MG63 (cell line): ENCODE measurements at regions not wholly inside any gene's neighbourhood (a gene's known extent, or its start where the extent isn't known, plus 50 kb on each side); places are given as distances from the start of the nearest gene placed in this dataset.

Experiments
- DNase-seq: peaks from one replicate; pipeline ENCODE4 v3.0.0-alpha.2; 2020
- H3K27me3 ChIP-seq: fragments of 250-450 bp; sonication (Bioruptor Pico); 2 replicates; pipeline ENCODE4 v1.5.1; 2020; ENCODE audit warnings: mild to moderate bottlenecking, moderate library complexity
- H3K36me3 ChIP-seq: fragments of 250-450 bp; sonication (Bioruptor Pico); 2 replicates; pipeline ENCODE4 v1.5.1; 2020; ENCODE audit warnings: mild to moderate bottlenecking, moderate library complexity
- H3K4me3 ChIP-seq: fragments of 250-450 bp; sonication (Bioruptor Pico); 2 replicates; pipeline ENCODE4 v1.5.1; 2020; ENCODE audit warnings: mild to moderate bottlenecking, moderate library complexity
- H3K9me3 ChIP-seq: fragments of 250-450 bp; sonication (Bioruptor Pico); 2 replicates; pipeline ENCODE4 v1.5.1; 2020; ENCODE audit warnings: mild to moderate bottlenecking, moderate library complexity

- Histone ChIP-seq H3K27me3 (no peaks in the 10 kb centered on the region), H3K9me3 (no peaks in the 10 kb centered on the region), H3K36me3 (no peaks in the 10 kb centered on the region), H3K4me3 (no peak overlapping the region)
- no peak for DNase-seq
Measured at GRCh38 chr16:59169168-59169567, 435.1 kb upstream of the GOT2 start.

- DNase-seq = no peak
- no peaks in the 10 kb centered on the region for H3K27me3 ChIP-seq
- no peak overlapping the region for H3K4me3 ChIP-seq
- no peaks in the 10 kb centered on the region for H3K36me3 ChIP-seq
- no peaks in the 10 kb centered on the region for H3K9me3 ChIP-seq
Measured at GRCh38 chr16:59168461-59169114, 434.5 kb upstream of the GOT2 start.

GRCh38 chr16:59164461-59164860 lies 430.3 kb upstream of the GOT2 start:
- Histone ChIP-seq H3K36me3 (no peaks in the 10 kb centered on the region), H3K27me3 (no peaks in the 10 kb centered on the region), H3K4me3 (no peak overlapping the region), H3K9me3 (no peaks in the 10 kb centered on the region)
- DNase-seq = no peak

- H3K27me3 ChIP-seq = no peaks in the 10 kb centered on the region
- no peaks in the 10 kb centered on the region for H3K9me3 ChIP-seq
- no peaks in the 10 kb centered on the region for H3K36me3 ChIP-seq
- DNase-seq = no peak
- no peak overlapping the region for H3K4me3 ChIP-seq
Measured at GRCh38 chr16:59163371-59164055, 429.4 kb upstream of the GOT2 start.

- no peaks in the 10 kb centered on the region for H3K27me3 ChIP-seq
- no peak for DNase-seq
- no peak overlapping the region for H3K4me3 ChIP-seq
- no peaks in the 10 kb centered on the region for H3K36me3 ChIP-seq
- H3K9me3 ChIP-seq = no peaks in the 10 kb centered on the region
Measured at GRCh38 chr16:59161679-59162078, 427.6 kb upstream of the GOT2 start.

- no peaks in the 10 kb centered on the region for H3K36me3 ChIP-seq
- no peaks in the 10 kb centered on the region for H3K27me3 ChIP-seq
- no peak for DNase-seq
Measured at GRCh38 chr16:59154295-59154694, 420.2 kb upstream of the GOT2 start.

GRCh38 chr16:59148769-59149155 lies 414.6 kb upstream of the GOT2 start:
- no peak overlapping the region for H3K4me3 ChIP-seq
- H3K27me3 ChIP-seq = no peaks in the 10 kb centered on the region
- H3K36me3 ChIP-seq = no peaks in the 10 kb centered on the region
- H3K9me3 ChIP-seq = no peaks in the 10 kb centered on the region
- no peak for DNase-seq

More at GRCh38 chr16:59154295-59154694, 420.2 kb upstream of the GOT2 start:
- Histone ChIP-seq H3K9me3 (no peaks in the 10 kb centered on the region), H3K4me3 (no peak overlapping the region)

GRCh38 chr16:59148056-59148768 lies 414.1 kb upstream of the GOT2 start:
- no peaks in the 10 kb centered on the region for H3K36me3 ChIP-seq
- no peak for DNase-seq
- no peaks in the 10 kb centered on the region for H3K27me3 ChIP-seq
- no peak overlapping the region for H3K4me3 ChIP-seq
- no peaks in the 10 kb centered on the region for H3K9me3 ChIP-seq

- DNase-seq = no peak
- Histone ChIP-seq H3K27me3 (no peaks in the 10 kb centered on the region), H3K36me3 (no peaks in the 10 kb centered on the region), H3K4me3 (no peak overlapping the region), H3K9me3 (no peaks in the 10 kb centered on the region)
Measured at GRCh38 chr16:59146140-59146539, 412.0 kb upstream of the GOT2 start.

GRCh38 chr16:59144841-59145240 lies 410.7 kb upstream of the GOT2 start:
- Histone ChIP-seq H3K4me3 (no peak overlapping the region), H3K36me3 (no peaks in the 10 kb centered on the region), H3K27me3 (no peaks in the 10 kb centered on the region), H3K9me3 (no peaks in the 10 kb centered on the region)
- no peak for DNase-seq

GRCh38 chr16:59144326-59144725 lies 410.2 kb upstream of the GOT2 start:
- no peaks in the 10 kb centered on the region for H3K36me3 ChIP-seq
- no peak for DNase-seq
- no peak overlapping the region for H3K4me3 ChIP-seq
- no peaks in the 10 kb centered on the region for H3K27me3 ChIP-seq
- no peaks in the 10 kb centered on the region for H3K9me3 ChIP-seq

GRCh38 chr16:59126486-59126885 lies 392.4 kb upstream of the GOT2 start:
- Histone ChIP-seq H3K27me3 (no peaks in the 10 kb centered on the region), H3K9me3 (no peaks in the 10 kb centered on the region; the same call in 1 of the 2 replicates), H3K36me3 (no peaks in the 10 kb centered on the region), H3K4me3 (no peak overlapping the region)
- DNase-seq = no peak

GRCh38 chr16:59124056-59124455 lies 389.9 kb upstream of the GOT2 start:
- DNase-seq = no peak
- no peak overlapping the region for H3K4me3 ChIP-seq
- no peaks in the 10 kb centered on the region for H3K36me3 ChIP-seq
- no peaks in the 10 kb centered on the region for H3K9me3 ChIP-seq
- H3K27me3 ChIP-seq = no peaks in the 10 kb centered on the region

- H3K9me3 ChIP-seq = no peaks in the 10 kb centered on the region
- no peak for DNase-seq
- H3K27me3 ChIP-seq = no peaks in the 10 kb centered on the region
- no peak overlapping the region for H3K4me3 ChIP-seq
- H3K36me3 ChIP-seq = no peaks in the 10 kb centered on the region
Measured at GRCh38 chr16:59123479-59123878, 389.4 kb upstream of the GOT2 start.

- no peaks in the 10 kb centered on the region for H3K36me3 ChIP-seq
- no peak overlapping the region for H3K4me3 ChIP-seq
- H3K27me3 ChIP-seq = no peaks in the 10 kb centered on the region
- no peaks in the 10 kb centered on the region for H3K9me3 ChIP-seq
- DNase-seq = no peak
Measured at GRCh38 chr16:59122262-59122537, 388.1 kb upstream of the GOT2 start.

- no peaks in the 10 kb centered on the region for H3K27me3 ChIP-seq
Measured at GRCh38 chr16:59121411-59122261, 387.5 kb upstream of the GOT2 start.

GRCh38 chr16:59116744-59117143 lies 382.6 kb upstream of the GOT2 start:
- Histone ChIP-seq H3K4me3 (no peak overlapping the region), H3K9me3 (no peaks in the 10 kb centered on the region; the same call in 1 of the 2 replicates), H3K36me3 (no peaks in the 10 kb centered on the region), H3K27me3 (no peaks in the 10 kb centered on the region)
- DNase-seq = no peak

More at GRCh38 chr16:59121411-59122261, 387.5 kb upstream of the GOT2 start:
- DNase-seq = no peak
- no peaks in the 10 kb centered on the region for H3K36me3 ChIP-seq
- H3K4me3 ChIP-seq = no peak overlapping the region
- H3K9me3 ChIP-seq = no peaks in the 10 kb centered on the region; the same call in 1 of the 2 replicates
